HG02870 (cell line): ENCODE measurements at regions not wholly inside any gene's neighbourhood (a gene's known extent, or its start where the extent isn't known, plus 50 kb on each side); places are given as distances from the start of the nearest gene placed in this dataset.
"Not testable (repeated sequence)": the region's sequence is repeated elsewhere in the genome, so short reads cannot be mapped to it uniquely, and the experiment has no call there.

Source experiments
- ATAC-seq: cut with Tn5 transposase; IDR thresholded peaks from one replicate; pipeline ENCODE4 v1.9.1; 2021; ENCODE audit warnings: mild to moderate bottlenecking, moderate library complexity; ENCODE audit not compliant: unreplicated experiment

- ATAC-seq, result no peak
These were observed 562.5 kb downstream of the TOX3 start for GRCh38 chr16:51984395-51984794.

DNA sequence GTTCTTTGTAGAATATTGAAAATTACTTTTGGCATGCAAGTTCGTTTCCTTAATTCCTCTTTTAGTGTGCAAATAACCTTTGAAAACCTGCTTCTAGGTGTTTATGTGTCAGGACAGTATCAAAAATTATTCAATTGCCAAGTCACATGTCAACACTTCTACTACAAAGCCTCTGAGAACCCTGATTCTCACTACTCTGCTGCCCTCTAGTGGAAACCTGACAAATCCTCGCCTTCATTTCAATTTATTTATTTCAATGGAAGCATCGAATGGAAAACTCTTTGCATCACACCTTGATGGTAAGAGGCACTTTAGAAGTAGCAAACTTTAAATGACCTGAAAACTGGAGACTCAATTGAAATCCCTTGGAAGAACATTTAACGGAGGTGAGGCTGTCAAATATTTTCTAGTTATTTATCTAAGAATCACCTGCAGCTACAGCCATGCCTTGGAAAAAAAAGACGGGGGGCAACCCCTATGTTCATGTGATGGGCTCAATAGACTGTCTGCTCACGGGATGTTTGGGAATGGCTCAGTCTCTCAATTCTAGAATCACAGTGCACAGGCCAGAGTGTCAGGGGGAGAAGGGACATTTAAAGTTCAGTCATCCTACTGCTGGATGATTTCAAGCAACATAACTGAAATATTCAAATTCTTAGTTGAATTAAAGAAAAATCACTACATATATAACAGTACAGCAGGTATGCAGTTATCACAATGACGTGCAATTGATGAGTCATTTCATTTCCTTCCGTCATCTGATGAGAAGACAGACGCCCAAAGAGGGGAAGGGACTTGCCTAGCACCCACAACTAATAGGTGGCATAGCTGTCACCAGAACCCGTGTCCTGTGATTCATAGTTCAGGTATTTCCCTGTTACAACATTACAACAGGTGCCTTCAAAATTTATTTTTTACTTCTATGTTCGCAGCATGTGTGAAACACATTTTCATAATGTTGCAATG, 563.9 kb downstream of the TOX3 start:
- no peak for ATAC-seq

DNA sequence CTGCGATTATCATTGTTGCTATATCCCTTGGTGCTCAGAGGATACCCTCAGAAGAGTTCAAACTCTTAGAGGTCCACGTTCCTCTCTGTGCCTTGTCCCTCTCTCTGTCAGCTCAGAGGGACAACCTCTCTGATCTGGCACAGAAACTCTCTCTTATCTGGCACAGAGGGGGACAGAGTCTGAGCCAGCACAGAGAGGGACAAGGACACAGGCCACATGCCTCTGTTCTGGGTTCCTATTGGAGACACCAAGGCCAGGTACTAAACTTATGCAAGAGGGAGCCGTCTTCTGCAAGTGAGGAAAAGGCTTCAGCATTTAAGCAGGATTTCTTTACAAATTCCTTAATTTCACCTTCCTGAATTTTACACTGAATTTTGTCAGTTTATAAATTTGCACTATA, 565.2 kb downstream of the TOX3 start:
- no peak for ATAC-seq

GRCh38 chr16:51977506-51977905, 569.4 kb downstream of the TOX3 start:
- not testable (repeated sequence) for ATAC-seq

DNA sequence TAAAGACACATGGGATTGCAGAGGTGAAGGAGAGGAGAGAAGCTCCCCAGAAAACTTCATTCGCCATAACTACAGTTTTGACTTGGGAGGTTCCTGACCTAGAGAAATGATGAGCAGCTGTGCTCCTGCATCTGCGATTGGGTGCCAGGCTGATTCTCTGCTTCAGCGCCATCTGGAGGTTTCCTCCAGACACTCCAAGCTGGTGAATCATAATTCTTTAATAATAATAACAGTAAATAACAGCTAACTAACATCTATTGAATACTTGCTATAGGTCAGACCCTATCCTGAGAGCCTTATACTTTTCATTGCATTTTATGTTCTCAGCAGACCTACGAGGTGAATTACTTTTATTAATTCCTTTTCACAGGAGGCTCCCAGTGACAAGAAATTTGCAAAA, 575.8 kb downstream of the TOX3 start:
- ATAC-seq, result no peak

GRCh38 chr16:51968749-51969148, 578.2 kb downstream of the TOX3 start:
- ATAC-seq, result no peak

DNA sequence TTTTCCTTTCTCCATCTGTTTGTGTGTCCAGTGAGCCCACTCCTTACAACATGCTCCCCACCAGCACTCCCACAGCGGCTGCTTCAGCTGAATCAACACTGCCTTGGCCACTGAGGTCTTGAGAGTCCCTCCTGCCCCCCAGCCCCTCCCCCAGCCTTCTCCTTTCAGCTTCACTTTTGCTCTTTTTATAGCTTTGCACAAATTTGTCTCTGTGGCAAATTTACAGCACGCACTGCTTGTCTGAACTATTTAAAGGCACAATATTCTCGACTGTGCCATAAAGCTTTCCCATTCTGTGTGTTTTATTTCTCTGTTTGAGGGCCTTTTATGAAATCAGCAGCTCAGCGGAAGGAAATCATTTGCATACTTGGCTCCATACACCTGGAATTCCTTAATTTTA, 579.3 kb downstream of the TOX3 start:
- no peak for ATAC-seq

DNA sequence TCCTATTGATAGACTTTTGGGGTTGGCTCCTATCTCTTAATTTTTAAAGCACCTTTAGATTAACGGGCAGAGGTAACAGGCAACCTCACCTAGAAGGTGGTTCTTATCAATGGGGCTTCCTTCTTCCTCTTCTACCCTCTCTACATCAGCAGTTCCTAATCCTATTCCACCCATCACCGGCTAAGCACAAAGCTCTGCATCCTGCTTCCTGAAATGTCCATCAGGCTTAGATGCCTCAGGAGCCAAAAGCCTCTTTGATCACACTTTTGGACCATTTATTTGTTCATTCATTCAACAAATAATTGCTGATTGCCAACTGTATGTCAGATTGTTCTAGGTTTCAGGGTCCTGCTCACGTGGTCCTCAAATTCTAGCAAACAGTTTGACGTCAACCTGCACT, 586.0 kb downstream of the TOX3 start:
- no peak for ATAC-seq

- no peak for ATAC-seq
These were observed 593.5 kb downstream of the TOX3 start for GRCh38 chr16:51953286-51953985.

DNA sequence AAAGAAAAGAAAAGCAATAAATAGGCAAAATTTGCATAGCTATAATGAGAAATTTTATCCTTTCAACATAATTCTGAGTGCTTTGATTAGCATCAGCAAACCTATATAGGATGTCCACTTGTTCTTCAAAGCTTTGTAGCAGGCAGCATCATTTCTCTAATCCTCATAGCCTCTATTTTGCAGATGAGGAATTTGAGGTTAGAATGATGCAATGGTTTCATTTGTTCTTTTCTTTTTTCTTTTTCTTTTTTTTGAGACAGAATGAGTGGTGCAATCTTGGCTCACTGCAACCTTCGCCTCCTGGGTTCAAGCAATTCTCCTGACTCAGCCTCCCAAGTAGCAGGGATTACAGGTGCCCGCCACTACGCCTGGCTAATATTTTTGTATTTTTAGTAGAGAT, 594.4 kb downstream of the TOX3 start:
- ATAC-seq, result no peak

DNA sequence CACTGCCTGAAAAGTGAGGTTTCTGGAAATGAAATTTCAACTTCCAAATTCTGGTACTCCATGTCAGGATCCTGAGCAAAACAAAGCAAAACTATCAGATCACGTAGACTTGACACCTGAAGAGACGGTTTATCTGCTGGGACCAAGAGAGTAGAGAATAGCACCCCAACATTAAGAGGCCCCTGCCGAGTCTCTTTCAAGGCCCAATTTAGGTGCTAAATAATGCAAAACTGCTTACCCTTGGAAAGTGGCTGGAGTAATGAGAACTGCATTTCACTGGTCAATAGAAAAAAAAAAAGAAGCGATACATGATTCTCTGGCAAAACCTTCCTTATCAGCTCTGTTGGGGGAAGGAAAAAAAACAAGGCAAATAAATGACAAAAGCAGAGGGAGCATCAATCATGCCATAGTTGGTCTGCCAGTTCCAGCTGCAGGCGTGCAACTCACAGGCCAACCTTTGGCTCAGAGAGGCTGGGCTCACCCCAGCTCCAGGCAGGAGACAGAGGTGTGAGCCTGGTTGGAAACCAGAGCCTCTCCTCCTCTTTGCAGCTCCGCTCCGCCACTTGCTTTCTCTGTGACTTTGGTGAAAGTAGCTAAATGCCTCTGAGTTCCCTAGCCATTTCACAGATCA, 595.2 kb downstream of the TOX3 start:
- ATAC-seq, result no peak

DNA sequence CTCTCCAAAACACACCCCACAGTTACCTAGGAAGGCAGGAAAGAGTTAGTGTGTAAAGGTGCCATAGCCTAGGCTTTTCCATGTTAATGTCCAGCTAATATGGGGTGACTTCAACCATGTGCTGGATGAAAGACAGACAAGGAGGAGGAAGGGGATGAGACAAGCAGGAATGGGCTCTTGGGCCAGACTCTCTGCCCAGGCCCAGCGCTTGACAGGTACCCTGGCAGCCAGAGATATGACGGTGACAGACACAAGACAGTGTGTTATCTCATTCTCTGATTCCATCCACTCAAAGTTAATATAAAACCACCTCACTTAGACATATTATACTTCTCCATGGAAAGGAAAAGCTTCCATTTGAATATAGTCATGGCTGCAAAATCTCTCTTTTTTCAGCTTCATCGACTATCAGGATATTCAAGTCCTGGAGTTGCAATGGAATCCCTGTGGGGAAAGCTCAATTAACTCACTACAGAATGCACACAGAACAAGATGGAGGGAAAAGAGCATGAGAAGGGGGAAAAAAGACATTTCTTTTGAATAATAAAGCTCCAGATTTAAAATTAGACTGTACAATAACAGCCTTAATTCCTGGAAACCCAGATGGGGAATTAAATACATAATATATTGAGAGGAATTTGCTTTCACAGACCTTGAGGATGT, 596.7 kb downstream of the TOX3 start:
- no peak for ATAC-seq

GRCh38 chr16:51949282-51949681, 597.7 kb downstream of the TOX3 start:
- no peak for ATAC-seq

GRCh38 chr16:51941412-51941811, 605.5 kb downstream of the TOX3 start:
- ATAC-seq, result no peak

- ATAC-seq, result no peak
These were observed 606.8 kb downstream of the TOX3 start for GRCh38 chr16:51940183-51940582.

GRCh38 chr16:51939378-51939871, 607.5 kb downstream of the TOX3 start:
- no peak for ATAC-seq

DNA sequence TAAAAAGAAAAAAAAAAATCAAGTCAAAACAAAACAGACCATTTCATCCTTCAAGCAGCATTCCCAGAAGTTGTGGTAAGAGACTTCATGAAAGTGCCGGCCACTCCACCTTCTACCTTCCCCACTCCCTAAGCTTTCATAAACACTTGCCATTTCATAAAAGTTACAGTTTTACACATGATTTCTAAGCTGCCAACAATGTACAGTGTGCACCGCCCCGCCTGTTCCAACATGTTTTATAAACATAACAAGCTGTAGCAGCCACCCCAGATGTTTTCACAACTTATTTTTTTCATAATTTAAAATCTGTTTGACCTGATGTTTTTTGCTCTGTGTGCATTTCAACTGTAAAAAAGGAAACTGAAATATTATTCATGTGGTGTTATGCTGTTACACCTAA, 608.1 kb downstream of the TOX3 start:
- ATAC-seq, result no peak

GRCh38 chr16:51937771-51938170, 609.2 kb downstream of the TOX3 start:
- ATAC-seq, result no peak

DNA sequence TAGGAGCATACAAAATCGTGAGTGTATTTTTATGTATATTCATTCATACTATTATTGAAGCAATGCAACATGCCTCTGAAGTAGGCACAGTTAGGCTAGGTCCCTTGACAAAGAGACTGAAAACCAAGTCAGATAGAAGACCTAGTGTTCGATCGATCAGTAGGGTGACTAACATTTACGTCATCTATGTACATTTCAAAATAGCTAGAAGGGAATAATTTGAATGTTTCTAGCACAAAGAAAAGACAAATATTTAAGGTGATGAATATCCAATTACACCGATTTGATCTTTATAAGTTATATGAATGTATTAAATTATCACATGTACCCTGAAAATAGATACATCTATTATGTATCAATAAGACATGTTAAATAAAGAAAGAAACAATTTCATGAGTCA, 610.1 kb downstream of the TOX3 start:
- no peak for ATAC-seq

DNA sequence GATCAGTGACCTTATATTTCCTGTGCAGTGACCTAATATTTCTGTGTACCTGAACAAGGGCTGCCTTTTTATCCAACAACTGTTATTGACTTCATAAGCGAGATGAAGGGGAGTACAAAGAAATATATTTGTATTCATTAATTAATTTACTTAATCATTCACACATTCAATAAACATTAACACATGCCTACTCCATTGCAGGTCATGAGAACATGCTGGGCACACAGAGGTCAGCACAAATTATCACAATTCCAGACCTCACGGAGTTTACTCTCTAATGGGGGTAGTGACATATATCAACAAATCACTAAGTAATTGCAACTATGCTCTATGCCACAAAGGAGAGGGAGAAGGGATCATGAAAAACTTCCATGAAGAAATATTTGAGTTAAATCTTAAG, 614.6 kb downstream of the TOX3 start:
- ATAC-seq, result no peak

DNA sequence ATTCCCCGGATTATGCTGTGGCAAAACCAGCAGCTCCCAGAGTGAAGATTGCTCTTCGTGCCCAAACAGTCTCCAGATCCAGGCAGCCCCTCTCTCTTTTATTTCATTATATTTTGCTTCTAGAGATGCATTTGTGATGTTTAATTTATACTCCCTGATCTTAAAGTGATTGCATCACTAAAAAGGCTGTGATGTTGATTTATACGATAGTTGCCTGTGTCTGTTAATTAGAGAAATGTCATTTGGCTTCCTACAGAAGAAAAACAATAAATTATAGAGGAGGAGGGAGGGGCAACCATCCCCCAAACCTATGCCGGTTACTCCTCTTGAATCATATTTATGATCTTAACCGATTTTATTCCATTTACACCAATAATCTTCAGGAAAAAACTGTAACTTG, 615.3 kb downstream of the TOX3 start:
- no peak for ATAC-seq
